ENCODE measurements at regions not wholly inside any gene's neighbourhood (a gene's known extent, or its start where the extent isn't known, plus 50 kb on each side); places are given as distances from the start of the nearest gene placed in this dataset.
"Not testable (repeated sequence)": the region's sequence is repeated elsewhere in the genome, so short reads cannot be mapped to it uniquely, and the experiment has no call there.

DNA sequence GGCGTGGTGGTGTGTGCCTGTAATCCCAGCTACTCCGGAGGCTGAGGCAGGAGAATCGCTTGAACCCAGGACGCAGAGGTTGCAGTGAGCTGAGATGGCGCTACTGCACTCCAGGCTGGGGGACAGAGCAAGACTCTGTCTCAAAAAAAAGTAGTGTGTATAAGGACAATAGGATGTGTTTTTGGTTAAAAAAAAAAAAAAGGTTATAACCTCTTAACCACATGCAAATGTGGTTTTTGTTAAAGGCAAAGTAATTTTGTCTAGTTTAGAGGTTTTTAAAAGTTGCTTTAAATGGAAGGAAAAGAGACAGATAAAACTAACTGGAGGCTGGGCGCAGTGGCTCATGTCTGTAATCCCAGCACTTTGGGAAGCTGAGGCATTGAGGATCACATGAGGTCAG, 92.8 kb upstream of the ACSL3 start:
- H3K56ac ChIP-seq (ENCODE audit: extremely low read depth, insufficient read depth, low read length); H3K4me2 ChIP-seq (ENCODE audit: low read depth, low read length); dilution Hi-C loops (cut with HindIII; ENCODE audit: low sequenced_read_pairs, unreplicated experiment); H3K18ac ChIP-seq (ENCODE audit: low read depth, low read length); H4K20me1 ChIP-seq (ENCODE audit: insufficient read depth, low read length); ATAC-seq (ENCODE audit: low read depth); CTCF ChIA-PET; POLR2A ChIA-PET (ENCODE audit: unreplicated experiment); H4K8ac ChIP-seq (ENCODE audit: low read depth in 2 of 2, low read length in 2 of 2); BruUV-seq (replicated peaks); H2BK15ac ChIP-seq (ENCODE audit: low read depth, low read length); H3K14ac ChIP-seq (replicated peaks; ENCODE audit: low read depth, low read length); H2BK120ac ChIP-seq (ENCODE audit: low read depth, low read length); H3K4me3 ChIP-seq (ENCODE audit: insufficient read depth, low read depth, low read length); intact Hi-C loops (cut with micrococcal nuclease); H2AFZ ChIP-seq (replicated peaks; ENCODE audit: low read length, poor library complexity); in situ Hi-C loops (cut with MboI; ENCODE audit: low sequenced_read_pairs); H4K5ac ChIP-seq (ENCODE audit: low read depth, low read length); H3K9ac ChIP-seq (ENCODE audit: low read depth, low read length); H2BK20ac ChIP-seq (ENCODE audit: low read depth, low read length); H3K4me1 ChIP-seq (ENCODE audit: control insufficient read depth, insufficient read depth, low read length); H3K27ac ChIP-seq (ENCODE audit: insufficient read depth, low read length); H3K9me3 ChIP-seq (ENCODE audit: control insufficient read depth, insufficient read depth, low read length); H2BK5ac ChIP-seq (ENCODE audit: low read depth, low read length, poor library complexity, severe bottlenecking); DNase-seq; H3K79me1 ChIP-seq (ENCODE audit: low read depth in 1 of 2, low read length in 2 of 2); H3K27me3 ChIP-seq (ENCODE audit: control insufficient read depth, insufficient read depth, low read length); H4K91ac ChIP-seq (ENCODE audit: insufficient read depth, low read depth, low read length); H3K9me1 ChIP-seq (ENCODE audit: insufficient read depth, low read length); H3K36me3 ChIP-seq (ENCODE audit: control insufficient read depth, insufficient read depth, low read length); H2AK5ac ChIP-seq (ENCODE audit: low read depth, low read length); H2AK9ac ChIP-seq (replicated peaks; ENCODE audit: low read depth, low read length, poor library complexity); H3K23ac ChIP-seq (ENCODE audit: low read depth, low read length); H3K4ac ChIP-seq (ENCODE audit: low read depth, low read length): not testable (repeated sequence)
- 100% methylated on average over 1 of the region's 6 CpGs; no CpG with 5 or more reads in 1 of the 2 experiments for WGBS, 2 experiments (ENCODE audit: extremely low coverage in 2 of 2, insufficient read length in 1 of 2)

Data from IMR-90 (cell line).